Mammary epithelial cell (primary cell): ENCODE measurements at regions not wholly inside any gene's neighbourhood (a gene's known extent, or its start where the extent isn't known, plus 50 kb on each side); places are given as distances from the start of the nearest gene placed in this dataset.

Experiments
- EZH2 ChIP-seq: IDR thresholded peaks from 2 replicates; pipeline ENCODE4 v1.6.1; 2012; ENCODE audit warnings: low read length, inconsistent platforms, borderline replicate concordance
- TF ChIP-seq, protein P1 (sequence below), 2 donors: IDR thresholded peaks in 1 of 2; conservative IDR thresholded peaks in 1 of 2; 2 replicates each; pipeline ENCODE4 v1.5.1; 2011 to 2012; ENCODE audit warnings: inconsistent platforms in 2 of 2, low read length in 2 of 2, mild to moderate bottlenecking in 2 of 2, control low read depth in 1 of 2, low read depth in 1 of 2; ENCODE audit not compliant: insufficient read depth in 1 of 2; ENCODE audit errors: extremely low read depth in 1 of 2

DNA sequence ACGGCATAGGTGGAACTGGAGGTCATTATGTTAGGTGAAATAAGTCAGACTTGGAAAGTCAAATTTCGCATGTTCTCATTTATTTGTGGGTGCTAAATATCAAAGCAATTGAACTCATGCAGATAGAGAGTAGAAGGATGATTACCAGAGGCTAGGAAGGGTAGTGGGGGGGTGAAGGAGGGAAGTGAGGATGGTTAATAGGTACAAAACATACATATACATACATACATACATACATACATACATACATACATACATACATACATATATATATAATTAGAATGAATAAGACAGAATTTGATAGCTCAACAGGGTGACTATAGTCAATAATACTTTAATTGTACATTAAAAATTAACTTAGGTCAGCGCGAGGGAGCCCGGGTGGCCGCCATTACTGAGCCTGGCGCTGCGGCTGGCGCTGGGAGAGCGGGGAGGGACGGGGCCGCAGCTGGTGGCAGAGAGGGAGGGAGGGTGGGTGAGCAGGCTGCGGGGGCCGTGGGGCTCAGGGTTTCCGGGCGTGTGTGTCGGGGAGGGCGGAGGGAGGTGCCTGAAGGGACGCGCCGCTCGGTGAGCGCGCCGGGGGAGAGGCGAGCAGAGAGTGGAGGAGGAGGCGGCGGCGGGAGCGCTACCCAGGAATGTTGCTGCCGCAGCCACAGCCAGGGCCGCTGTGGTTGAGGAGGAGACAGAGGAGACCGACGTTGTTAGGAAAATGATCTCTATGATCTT lies 85.8 kb upstream of the EGFR start:
- TF ChIP-seq, protein P1, sequence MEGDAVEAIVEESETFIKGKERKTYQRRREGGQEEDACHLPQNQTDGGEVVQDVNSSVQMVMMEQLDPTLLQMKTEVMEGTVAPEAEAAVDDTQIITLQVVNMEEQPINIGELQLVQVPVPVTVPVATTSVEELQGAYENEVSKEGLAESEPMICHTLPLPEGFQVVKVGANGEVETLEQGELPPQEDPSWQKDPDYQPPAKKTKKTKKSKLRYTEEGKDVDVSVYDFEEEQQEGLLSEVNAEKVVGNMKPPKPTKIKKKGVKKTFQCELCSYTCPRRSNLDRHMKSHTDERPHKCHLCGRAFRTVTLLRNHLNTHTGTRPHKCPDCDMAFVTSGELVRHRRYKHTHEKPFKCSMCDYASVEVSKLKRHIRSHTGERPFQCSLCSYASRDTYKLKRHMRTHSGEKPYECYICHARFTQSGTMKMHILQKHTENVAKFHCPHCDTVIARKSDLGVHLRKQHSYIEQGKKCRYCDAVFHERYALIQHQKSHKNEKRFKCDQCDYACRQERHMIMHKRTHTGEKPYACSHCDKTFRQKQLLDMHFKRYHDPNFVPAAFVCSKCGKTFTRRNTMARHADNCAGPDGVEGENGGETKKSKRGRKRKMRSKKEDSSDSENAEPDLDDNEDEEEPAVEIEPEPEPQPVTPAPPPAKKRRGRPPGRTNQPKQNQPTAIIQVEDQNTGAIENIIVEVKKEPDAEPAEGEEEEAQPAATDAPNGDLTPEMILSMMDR (conservative IDR thresholded peaks at IDR 0.05 in 1 of 2, IDR thresholded peaks at IDR 0.05 in 1 of 2; ENCODE audit: extremely low read depth in 1 of 2, insufficient read depth in 1 of 2, low read depth in 1 of 2, low read length in 2 of 2) = no peak
- no peak for TF ChIP-seq EZH2
